H9 (cell line): ENCODE measurements at regions not wholly inside any gene's neighbourhood (a gene's known extent, or its start where the extent isn't known, plus 50 kb on each side); places are given as distances from the start of the nearest gene placed in this dataset.

Experiments
- DNase-seq: peaks from one replicate; pipeline ENCODE4 v3.0.0-alpha.2; 2017
- H2AFZ ChIP-seq: one replicate; pipeline ENCODE4 v1.6.1; 2013; ENCODE audit warnings: mild to moderate bottlenecking, low read length, control low read depth, moderate library complexity
- H2AK5ac ChIP-seq: 2 replicates; pipeline ENCODE4 v1.6.1; 2013; ENCODE audit warnings: low read length, control low read depth, mixed read lengths; ENCODE audit not compliant: insufficient read length
- H2BK120ac ChIP-seq: one replicate; pipeline ENCODE4 v1.6.1; 2013; ENCODE audit warnings: low read depth, mild to moderate bottlenecking, low read length, control low read depth, inconsistent platforms; ENCODE audit not compliant: poor library complexity, severe bottlenecking
- H2BK12ac ChIP-seq: 2 replicates; pipeline ENCODE4 v1.6.1; 2013; ENCODE audit warnings: low read length, control low read depth, mixed read lengths, low read depth; ENCODE audit not compliant: insufficient read length
- H2BK15ac ChIP-seq: 2 replicates; pipeline ENCODE4 v1.6.1; 2013; ENCODE audit warnings: low read depth, low read length, control low read depth
- H2BK20ac ChIP-seq: one replicate; pipeline ENCODE4 v1.6.1; 2013; ENCODE audit warnings: low read depth, mild to moderate bottlenecking, low read length, control low read depth, inconsistent platforms; ENCODE audit not compliant: poor library complexity, severe bottlenecking
- H2BK5ac ChIP-seq: 2 replicates; pipeline ENCODE4 v1.6.1; 2013; ENCODE audit warnings: low read length, control low read depth, mixed read lengths; ENCODE audit not compliant: insufficient read length
- H3K14ac ChIP-seq: 2 replicates; pipeline ENCODE4 v1.6.1; 2013; ENCODE audit warnings: low read length, control low read depth; ENCODE audit not compliant: insufficient read depth
- H3K18ac ChIP-seq: 2 replicates; pipeline ENCODE4 v1.6.1; 2013; ENCODE audit warnings: low read depth, mild to moderate bottlenecking, mixed read lengths, low read length, control low read depth; ENCODE audit not compliant: insufficient read length
- H3K23ac ChIP-seq: 2 replicates; pipeline ENCODE4 v1.6.1; 2013; ENCODE audit warnings: low read length, control low read depth, mixed read lengths, low read depth; ENCODE audit not compliant: insufficient read length
- H3K23me2 ChIP-seq: 2 replicates; pipeline ENCODE4 v1.6.1; 2013; ENCODE audit warnings: low read depth, mild to moderate bottlenecking, mixed read lengths, low read length, control low read depth; ENCODE audit not compliant: insufficient read length, poor library complexity, severe bottlenecking
- H3K27ac ChIP-seq: 2 replicates; pipeline ENCODE4 v1.5.1; 2013; ENCODE audit warnings: low read length, control low read depth, mixed read lengths, low read depth; ENCODE audit not compliant: insufficient read length
- H3K27me3 ChIP-seq: 2 replicates; pipeline ENCODE4 v1.6.1; 2013; ENCODE audit warnings: low read length, control low read depth, inconsistent platforms; ENCODE audit not compliant: insufficient read depth
- H3K4ac ChIP-seq: 2 replicates; pipeline ENCODE4 v1.6.1; 2013; ENCODE audit warnings: low read depth, mild to moderate bottlenecking, control low read depth, inconsistent platforms, low read length, moderate library complexity
- H3K4me1 ChIP-seq: 2 replicates; pipeline ENCODE4 v1.6.1; 2013; ENCODE audit warnings: low read length, control low read depth, inconsistent platforms; ENCODE audit not compliant: insufficient read depth
- H3K4me2 ChIP-seq: 2 replicates; pipeline ENCODE4 v1.6.1; 2013; ENCODE audit warnings: low read length, control low read depth, mixed read lengths; ENCODE audit not compliant: insufficient read length, insufficient read depth
- H3K56ac ChIP-seq: 2 replicates; pipeline ENCODE4 v1.6.1; 2013; ENCODE audit warnings: low read depth, mild to moderate bottlenecking, mixed read lengths, low read length, control low read depth; ENCODE audit not compliant: insufficient read length
- H3K79me1 ChIP-seq: 2 replicates; pipeline ENCODE4 v1.6.1; 2013; ENCODE audit warnings: low read depth, mild to moderate bottlenecking, moderate library complexity, low read length, control low read depth, inconsistent platforms; ENCODE audit not compliant: insufficient read depth, poor library complexity, severe bottlenecking
- H3K79me2 ChIP-seq: 2 replicates; pipeline ENCODE4 v1.6.1; 2013; ENCODE audit warnings: low read length, control low read depth, inconsistent platforms; ENCODE audit not compliant: insufficient read depth
- H3K9ac ChIP-seq: 2 replicates; pipeline ENCODE4 v1.6.1; 2013; ENCODE audit warnings: low read length, control low read depth, mixed read lengths; ENCODE audit not compliant: insufficient read length; ENCODE audit errors: extremely low read depth
- H3K9me3 ChIP-seq: one replicate; pipeline ENCODE4 v1.6.1; 2013; ENCODE audit warnings: low read depth, low read length, inconsistent platforms; ENCODE audit not compliant: control insufficient read depth
- H3T11ph ChIP-seq: one replicate; pipeline ENCODE4 v1.6.1; 2013; ENCODE audit warnings: mild to moderate bottlenecking, low read length, control low read depth, inconsistent platforms
- H4K20me1 ChIP-seq: one replicate; pipeline ENCODE4 v1.6.1; 2013; ENCODE audit not compliant: control insufficient read depth, insufficient read length, insufficient read depth
- H4K5ac ChIP-seq: 2 replicates; pipeline ENCODE4 v1.6.1; 2013; ENCODE audit warnings: low read depth, mild to moderate bottlenecking, mixed read lengths, low read length, control low read depth; ENCODE audit not compliant: insufficient read length
- H4K8ac ChIP-seq: replicated peaks from 2 replicates; pipeline ENCODE4 v1.6.1; 2013; ENCODE audit warnings: low read length, control low read depth, mixed read lengths, low read depth; ENCODE audit not compliant: insufficient read length
- H4K91ac ChIP-seq: 2 replicates; pipeline ENCODE4 v1.6.1; 2013; ENCODE audit warnings: low read depth, mild to moderate bottlenecking, moderate library complexity, mixed read lengths, low read length, control low read depth; ENCODE audit not compliant: insufficient read length
- H3K27ac Mint-ChIP-seq, 3 experiments: 2 replicates in 2 of 3; 3 replicates in 1 of 3; pipeline ENCODE4 v1.8.0; 2020 to 2021; ENCODE audit warnings: mixed read lengths in 3 of 3, mild to moderate bottlenecking in 1 of 3, moderate library complexity in 1 of 3
- H3K27me3 Mint-ChIP-seq: 2 replicates; pipeline ENCODE4 v1.8.0; 2021; ENCODE audit warnings: low read depth, mild to moderate bottlenecking, moderate library complexity, mixed read lengths
- H3K36me3 Mint-ChIP-seq, 3 experiments: 2 replicates in 2 of 3; 3 replicates in 1 of 3; pipeline ENCODE4 v1.8.0; 2020 to 2021; ENCODE audit warnings: low read depth in 3 of 3, mixed read lengths in 3 of 3; ENCODE audit not compliant: insufficient read depth in 1 of 3
- H3K4me1 Mint-ChIP-seq, 2 experiments: 2 replicates each; pipeline ENCODE4 v1.8.0; 2020; ENCODE audit warnings: mixed read lengths in 2 of 2
- H3K4me3 Mint-ChIP-seq, 2 experiments: 2 replicates in 1 of 2; 3 replicates in 1 of 2; pipeline ENCODE4 v1.8.0; 2020 to 2021; ENCODE audit warnings: mild to moderate bottlenecking in 2 of 2, mixed read lengths in 2 of 2, moderate library complexity in 1 of 2
- H3K9me3 Mint-ChIP-seq, 2 experiments: 2 replicates in 1 of 2; 3 replicates in 1 of 2; pipeline ENCODE4 v1.8.0; 2020; ENCODE audit warnings: mild to moderate bottlenecking in 2 of 2, mixed read lengths in 2 of 2, moderate library complexity in 1 of 2
- CTCF ChIP-seq: fragments of 200-600 bp; sonication (generic); conservative IDR thresholded peaks from 3 replicates; pipeline ENCODE4 v1.8.0; 2021; ENCODE audit warnings: antibody characterized with exemption, mild to moderate bottlenecking
- WGBS: extraction: QIAGEN DNeasy Blood & Tissue Kit; methylation state at CpG from one replicate; pipeline ENCODE4 v1.1.7; 2013; ENCODE audit warnings: missing lambda C conversion rate, low lambda C conversion rate, mixed read lengths; ENCODE audit not compliant: insufficient read length; ENCODE audit errors: extremely low coverage; 5-methylcytosine and 5-hydroxymethylcytosine counted together

- H3K4me3 Mint-ChIP-seq = no peak overlapping the region
- H3K79me2 ChIP-seq = no peaks in the 10 kb centered on the region
Measured at GRCh38 chr20:50272724-50273446, 82.3 kb downstream of the CEBPB start.

More at GRCh38 chr20:50272724-50273446, 82.3 kb downstream of the CEBPB start:
- Histone ChIP-seq H3K9me3 (no peaks in the 10 kb centered on the region), H3K79me1 (no peaks in the 10 kb centered on the region), H3K18ac (no peak overlapping the region), H3T11ph (no peak overlapping the region), H3K4me2 (no peak overlapping the region), H2BK120ac (no peak overlapping the region), H4K91ac (no peak overlapping the region), H3K23me2 (no peaks in the 10 kb centered on the region), H3K27ac (no peak overlapping the region), H3K4ac (no peak overlapping the region), H2AK5ac (no peak overlapping the region), H2BK20ac (no peak overlapping the region), H3K56ac (no peak overlapping the region), H2BK5ac (no peak overlapping the region), H3K14ac (no peak overlapping the region), H4K5ac (no peak overlapping the region), H3K23ac (no peak overlapping the region), H3K27me3 (no peaks in the 10 kb centered on the region), H2BK12ac (no peak overlapping the region), H4K8ac (no peak overlapping the region), H2BK15ac (no peak overlapping the region), H3K9ac (no peak overlapping the region), H3K4me1 (no peaks in the 10 kb centered on the region), H4K20me1 (no peaks in the 10 kb centered on the region), H2AFZ (no peak overlapping the region)
- H3K9me3 Mint-ChIP-seq = no peaks in the 10 kb centered on the region
- no CpG with 5 or more reads among the region's 6 CpGs for WGBS
- 0 out of 7 replicates have a peak overlapping the region, but pooled peaks of 1 of the 3 experiments have one; percentile 38 for H3K27ac Mint-ChIP-seq
- no peak for DNase-seq
- peaks cover 1% of the 10 kb centered on the region; the same call in 1 of the 2 replicates for H3K27me3 Mint-ChIP-seq
- peaks cover 7 to 10% of the 10 kb centered on the region in 2 experiments for H3K4me1 Mint-ChIP-seq
- TF ChIP-seq CTCF = no peak
- no peaks in the 10 kb centered on the region for H3K36me3 Mint-ChIP-seq
